Activated T-cell treated with anti-CD3 and anti-CD28 coated beads for 4 hours (primary cell): ENCODE measurements at regions not wholly inside any gene's neighbourhood (a gene's known extent, or its start where the extent isn't known, plus 50 kb on each side); places are given as distances from the start of the nearest gene placed in this dataset.

Experiments
- DNase-seq: peaks from one replicate; pipeline ENCODE4 v3.0.0-alpha.2; 2020

- no peak for DNase-seq
Measured at GRCh38 chr4:60221866-60222265, 978.3 kb upstream of the ADGRL3 start.

GRCh38 chr4:60223208-60223923 is 976.8 kb upstream of the ADGRL3 start:
- no peak for DNase-seq

GRCh38 chr4:60241866-60242265 is 958.3 kb upstream of the ADGRL3 start:
- DNase-seq: no peak

- DNase-seq: no peak
Measured at GRCh38 chr4:60249784-60250183, 950.3 kb upstream of the ADGRL3 start.

GRCh38 chr4:60250657-60251056 is 949.5 kb upstream of the ADGRL3 start:
- DNase-seq: no peak

GRCh38 chr4:60259781-60260180 is 940.3 kb upstream of the ADGRL3 start:
- no peak for DNase-seq

GRCh38 chr4:60266505-60266904 is 933.6 kb upstream of the ADGRL3 start:
- DNase-seq: no peak

GRCh38 chr4:60296386-60296785 is 903.7 kb upstream of the ADGRL3 start:
- no peak for DNase-seq

GRCh38 chr4:60313611-60314178 is 886.4 kb upstream of the ADGRL3 start:
- DNase-seq: no peak

GRCh38 chr4:60314416-60314815 is 885.7 kb upstream of the ADGRL3 start:
- DNase-seq: no peak

GRCh38 chr4:60315586-60315985 is 884.5 kb upstream of the ADGRL3 start:
- DNase-seq: no peak

- no peak for DNase-seq
Measured at GRCh38 chr4:60326735-60327134, 873.4 kb upstream of the ADGRL3 start.

- DNase-seq: no peak
Measured at GRCh38 chr4:60327651-60328050, 872.5 kb upstream of the ADGRL3 start.

- no peak for DNase-seq
Measured at GRCh38 chr4:60344908-60345307, 855.2 kb upstream of the ADGRL3 start.

GRCh38 chr4:60345392-60345791 is 854.7 kb upstream of the ADGRL3 start:
- DNase-seq: no peak

- DNase-seq: no peak
Measured at GRCh38 chr4:60359746-60360367, 840.3 kb upstream of the ADGRL3 start.

- DNase-seq: no peak
Measured at GRCh38 chr4:60365176-60365575, 835.0 kb upstream of the ADGRL3 start.

- no peak for DNase-seq
Measured at GRCh38 chr4:60366661-60367060, 833.5 kb upstream of the ADGRL3 start.

GRCh38 chr4:60368986-60369385 is 831.1 kb upstream of the ADGRL3 start:
- no peak for DNase-seq

- no peak for DNase-seq
Measured at GRCh38 chr4:60378010-60378409, 822.1 kb upstream of the ADGRL3 start.

- DNase-seq: no peak
Measured at GRCh38 chr4:60384516-60384915, 815.6 kb upstream of the ADGRL3 start.

- no peak for DNase-seq
Measured at GRCh38 chr4:60389633-60390032, 810.5 kb upstream of the ADGRL3 start.

- no peak for DNase-seq
Measured at GRCh38 chr4:60396341-60397049, 803.6 kb upstream of the ADGRL3 start.

- no peak for DNase-seq
Measured at GRCh38 chr4:60400593-60400992, 799.5 kb upstream of the ADGRL3 start.
